ENCODE measurements at regions not wholly inside any gene's neighbourhood (a gene's known extent, or its start where the extent isn't known, plus 50 kb on each side); places are given as distances from the start of the nearest gene placed in this dataset.
A peak's percentile ranks its signal among the peaks of the same experiment; 100 is the strongest.
"Not testable (repeated sequence)": the region's sequence is repeated elsewhere in the genome, so short reads cannot be mapped to it uniquely, and the experiment has no call there.

GRCh38 chr4:8961343-8961742, 89.7 kb upstream of the HMX1 start:
- H3K27ac ChIP-seq (ENCODE audit: low read depth, low read length); CTCF ChIA-PET; H3K27ac Mint-ChIP-seq; H3K4me1 ChIP-seq (ENCODE audit: insufficient read depth, low read length); H3K27me3 ChIP-seq (ENCODE audit: insufficient read depth, low read length, poor library complexity, severe bottlenecking); H3K9me3 Mint-ChIP-seq; POLR2A ChIA-PET; H3K36me3 ChIP-seq (ENCODE audit: insufficient read depth, low read length); H3K4me3 Mint-ChIP-seq; H3K9me3 ChIP-seq (ENCODE audit: low read length); H3K4me3 ChIP-seq (ENCODE audit: low read length); H3K4me1 Mint-ChIP-seq; H3K36me3 Mint-ChIP-seq: not testable (repeated sequence)
- DNase-seq = peak in 3 of 5 donors; percentile 3 to 16 (median 5)
- peaks cover 8 to 20% of the 10 kb centered on the region in 2 donors for H3K27me3 Mint-ChIP-seq

DNA sequence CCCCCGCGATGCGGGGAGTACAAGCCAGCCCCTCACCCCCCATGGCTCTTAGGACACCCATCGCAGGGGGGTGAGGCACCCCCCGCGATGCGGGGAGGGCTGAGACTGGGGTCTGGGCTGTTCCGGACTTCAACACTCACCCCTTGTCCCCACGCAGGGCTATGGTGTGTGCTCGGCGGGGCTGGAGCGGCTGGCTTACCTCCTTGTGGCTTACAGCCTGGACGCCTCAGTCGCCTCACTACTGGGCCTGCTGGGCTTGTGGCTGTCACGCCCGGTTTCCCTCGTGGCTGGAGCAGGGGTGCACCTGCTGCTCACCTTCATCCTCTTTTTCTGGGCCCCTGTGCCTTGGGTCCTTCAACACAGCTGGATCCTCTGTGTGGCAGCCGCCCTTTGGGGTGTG, 87.8 kb upstream of the HMX1 start:
- POLR2A ChIA-PET; H3K27ac ChIP-seq (ENCODE audit: low read depth, low read length); H3K27ac Mint-ChIP-seq: not testable (repeated sequence)

DNA sequence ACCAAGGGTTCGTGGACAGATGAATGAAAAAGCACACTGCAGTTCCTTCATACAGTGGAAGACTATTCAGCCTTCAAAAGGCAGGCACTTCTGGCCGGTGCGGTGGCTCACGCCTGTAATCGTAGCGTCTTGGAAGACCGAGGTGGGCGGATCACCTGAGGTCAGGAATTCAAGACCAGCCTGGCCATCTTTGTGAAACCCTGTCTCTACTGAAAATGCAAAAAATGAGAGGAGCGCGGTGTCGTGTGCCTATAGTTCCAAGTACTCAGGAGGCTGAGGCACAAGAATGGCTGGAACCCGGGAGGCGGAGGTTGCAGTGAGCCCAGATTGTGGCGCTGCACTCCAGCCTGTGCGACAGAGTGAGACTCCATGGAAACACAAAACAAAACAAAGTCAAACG, 82.4 kb upstream of the HMX1 start:
- H3K4me1 Mint-ChIP-seq; H3K27ac Mint-ChIP-seq; H3K36me3 ChIP-seq (ENCODE audit: insufficient read depth, low read length); H3K9me3 ChIP-seq (ENCODE audit: low read length); POLR2A ChIA-PET; H3K27ac ChIP-seq (ENCODE audit: low read depth, low read length); H3K27me3 Mint-ChIP-seq; H3K4me3 ChIP-seq (ENCODE audit: low read length); H3K4me3 Mint-ChIP-seq; H3K9me3 Mint-ChIP-seq; H3K36me3 Mint-ChIP-seq; H3K27me3 ChIP-seq (ENCODE audit: insufficient read depth, low read length, poor library complexity, severe bottlenecking); H3K4me1 ChIP-seq (ENCODE audit: insufficient read depth, low read length); DNase-seq; CTCF ChIA-PET: not testable (repeated sequence)

More for the DNA sequence above, 87.8 kb upstream of the HMX1 start:
- H3K9me3 Mint-ChIP-seq; CTCF ChIA-PET; H3K4me1 Mint-ChIP-seq; H3K27me3 ChIP-seq (ENCODE audit: insufficient read depth, low read length, poor library complexity, severe bottlenecking); DNase-seq; H3K4me1 ChIP-seq (ENCODE audit: insufficient read depth, low read length); H3K36me3 ChIP-seq (ENCODE audit: insufficient read depth, low read length); H3K9me3 ChIP-seq (ENCODE audit: low read length); H3K4me3 ChIP-seq (ENCODE audit: low read length); H3K36me3 Mint-ChIP-seq; H3K4me3 Mint-ChIP-seq: not testable (repeated sequence)
- peaks cover 3 to 17% of the 10 kb centered on the region in 2 donors for H3K27me3 Mint-ChIP-seq

GRCh38 chr4:8952791-8953190, 81.2 kb upstream of the HMX1 start:
- H3K36me3 Mint-ChIP-seq; DNase-seq; H3K4me1 Mint-ChIP-seq; H3K4me1 ChIP-seq (ENCODE audit: insufficient read depth, low read length); H3K27ac Mint-ChIP-seq; H3K4me3 Mint-ChIP-seq; H3K27me3 ChIP-seq (ENCODE audit: insufficient read depth, low read length, poor library complexity, severe bottlenecking); H3K9me3 Mint-ChIP-seq; H3K9me3 ChIP-seq (ENCODE audit: low read length); H3K36me3 ChIP-seq (ENCODE audit: insufficient read depth, low read length); H3K27ac ChIP-seq (ENCODE audit: low read depth, low read length); H3K27me3 Mint-ChIP-seq; POLR2A ChIA-PET; CTCF ChIA-PET; H3K4me3 ChIP-seq (ENCODE audit: low read length): not testable (repeated sequence)

DNA sequence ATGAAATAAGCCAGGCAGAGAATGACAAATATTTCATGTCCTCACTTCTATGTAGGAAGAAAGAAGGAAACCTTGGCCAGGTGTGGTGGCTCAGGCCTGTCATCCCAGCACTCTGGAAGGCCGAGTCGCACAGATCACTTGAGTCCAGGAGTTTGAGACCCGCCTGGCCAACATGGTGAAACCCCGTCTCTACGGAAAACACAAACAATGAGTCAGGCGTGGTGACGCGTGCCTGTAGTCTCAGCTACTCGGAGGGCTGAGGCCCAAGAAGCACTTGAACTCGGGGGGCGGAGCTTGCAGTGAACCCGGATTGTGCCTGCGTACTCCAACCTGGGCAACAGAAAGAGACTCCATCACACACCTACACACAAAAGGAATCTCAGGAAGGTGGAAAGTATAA, 80.5 kb upstream of the HMX1 start:
- H3K4me1 Mint-ChIP-seq; DNase-seq; H3K27ac Mint-ChIP-seq; H3K27me3 Mint-ChIP-seq; H3K9me3 Mint-ChIP-seq; H3K9me3 ChIP-seq (ENCODE audit: low read length); H3K27ac ChIP-seq (ENCODE audit: low read depth, low read length); H3K36me3 Mint-ChIP-seq; H3K4me3 Mint-ChIP-seq; H3K27me3 ChIP-seq (ENCODE audit: insufficient read depth, low read length, poor library complexity, severe bottlenecking); POLR2A ChIA-PET; H3K36me3 ChIP-seq (ENCODE audit: insufficient read depth, low read length); H3K4me1 ChIP-seq (ENCODE audit: insufficient read depth, low read length); CTCF ChIA-PET; H3K4me3 ChIP-seq (ENCODE audit: low read length): not testable (repeated sequence)

GRCh38 chr4:8945506-8945905, 73.9 kb upstream of the HMX1 start:
- H3K4me3 ChIP-seq (ENCODE audit: low read length); H3K4me1 Mint-ChIP-seq; POLR2A ChIA-PET; DNase-seq; H3K4me1 ChIP-seq (ENCODE audit: insufficient read depth, low read length); H3K36me3 ChIP-seq (ENCODE audit: insufficient read depth, low read length); H3K27ac Mint-ChIP-seq; H3K9me3 ChIP-seq (ENCODE audit: low read length); H3K9me3 Mint-ChIP-seq; CTCF ChIA-PET; H3K27me3 ChIP-seq (ENCODE audit: insufficient read depth, low read length, poor library complexity, severe bottlenecking); H3K27ac ChIP-seq (ENCODE audit: low read depth, low read length); H3K27me3 Mint-ChIP-seq; H3K4me3 Mint-ChIP-seq; H3K36me3 Mint-ChIP-seq: not testable (repeated sequence)

DNA sequence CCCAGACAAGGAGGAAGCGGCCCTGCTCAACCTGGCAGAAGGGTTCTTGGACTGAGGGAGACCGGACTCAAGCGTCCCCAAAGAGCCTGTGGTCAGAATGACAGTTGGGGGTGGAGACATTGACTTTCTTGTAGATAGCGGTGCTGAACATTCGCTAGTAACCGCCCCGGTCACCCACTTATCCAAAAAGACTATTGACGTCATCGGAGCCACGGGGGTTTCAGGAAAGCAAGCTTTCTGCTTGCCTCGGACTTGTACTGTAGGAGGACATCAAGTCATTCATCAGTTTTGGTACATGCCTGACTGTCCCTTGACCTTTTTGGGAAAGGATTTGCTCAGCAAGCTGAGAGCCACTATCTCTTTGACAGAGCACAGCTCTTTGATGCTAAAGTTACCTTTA, 71.7 kb upstream of the HMX1 start:
- H3K4me3 ChIP-seq (ENCODE audit: low read length); H3K4me3 Mint-ChIP-seq; H3K27ac ChIP-seq (ENCODE audit: low read depth, low read length); H3K4me1 Mint-ChIP-seq; CTCF ChIA-PET; H3K4me1 ChIP-seq (ENCODE audit: insufficient read depth, low read length); POLR2A ChIA-PET; H3K36me3 Mint-ChIP-seq; H3K27ac Mint-ChIP-seq; DNase-seq; H3K9me3 Mint-ChIP-seq; H3K9me3 ChIP-seq (ENCODE audit: low read length); H3K27me3 Mint-ChIP-seq; H3K36me3 ChIP-seq (ENCODE audit: insufficient read depth, low read length); H3K27me3 ChIP-seq (ENCODE audit: insufficient read depth, low read length, poor library complexity, severe bottlenecking): not testable (repeated sequence)

GRCh38 chr4:8942088-8942487, 70.4 kb upstream of the HMX1 start:
- H3K4me1 ChIP-seq (ENCODE audit: insufficient read depth, low read length); H3K27ac ChIP-seq (ENCODE audit: low read depth, low read length); H3K27me3 Mint-ChIP-seq; POLR2A ChIA-PET; DNase-seq; H3K9me3 ChIP-seq (ENCODE audit: low read length); H3K4me1 Mint-ChIP-seq; CTCF ChIA-PET; H3K27ac Mint-ChIP-seq; H3K4me3 ChIP-seq (ENCODE audit: low read length); H3K9me3 Mint-ChIP-seq; H3K36me3 ChIP-seq (ENCODE audit: insufficient read depth, low read length); H3K27me3 ChIP-seq (ENCODE audit: insufficient read depth, low read length, poor library complexity, severe bottlenecking); H3K4me3 Mint-ChIP-seq; H3K36me3 Mint-ChIP-seq: not testable (repeated sequence)

DNA sequence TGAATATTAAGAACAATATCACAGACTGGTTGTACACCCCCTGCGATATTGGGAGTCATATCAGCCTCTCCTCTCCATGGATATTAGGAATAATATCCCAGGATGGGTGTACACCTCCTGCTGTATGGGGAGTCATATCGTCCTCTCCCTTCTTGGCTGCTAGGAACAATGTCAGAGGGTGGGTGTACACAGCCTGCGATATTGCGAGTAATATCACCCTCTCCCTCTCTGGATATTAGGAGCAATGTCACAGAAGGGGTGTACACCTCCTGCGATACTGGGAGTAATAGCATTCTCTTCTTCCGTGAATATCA, 69.8 kb upstream of the HMX1 start:
- H3K4me1 Mint-ChIP-seq; DNase-seq; H3K27me3 ChIP-seq (ENCODE audit: insufficient read depth, low read length, poor library complexity, severe bottlenecking); H3K36me3 Mint-ChIP-seq; H3K27me3 Mint-ChIP-seq; H3K36me3 ChIP-seq (ENCODE audit: insufficient read depth, low read length); H3K27ac Mint-ChIP-seq; H3K27ac ChIP-seq (ENCODE audit: low read depth, low read length); H3K4me1 ChIP-seq (ENCODE audit: insufficient read depth, low read length); H3K9me3 ChIP-seq (ENCODE audit: low read length); H3K4me3 ChIP-seq (ENCODE audit: low read length); POLR2A ChIA-PET; H3K9me3 Mint-ChIP-seq; H3K4me3 Mint-ChIP-seq; CTCF ChIA-PET: not testable (repeated sequence)

Data from CD8-positive, alpha-beta memory T cell (primary cell).